BJ (cell line): ENCODE measurements at regions not wholly inside any gene's neighbourhood (a gene's known extent, or its start where the extent isn't known, plus 50 kb on each side); places are given as distances from the start of the nearest gene placed in this dataset.

Experiments used
- CTCF ChIA-PET: fragments of 350-600 bp; formaldehyde crosslinking; extraction: SDS; loops from one replicate; lab custom pipeline; 2021; ENCODE audit warnings: antibody characterized with exemption, inconsistent platforms; lab: Yijun Ruan, JAX
- POLR2A ChIA-PET: fragments of 300-600 bp; sonication (Branson Sonifier 250); formaldehyde crosslinking; extraction: SDS; loops from one replicate; lab custom pipeline; 2021; ENCODE audit warnings: antibody characterized with exemption; lab: Charles Lee
- DNase-seq: peaks from one replicate; pipeline ENCODE4 v3.0.0-alpha.2; 2011; ENCODE audit warnings: low read depth
- H3K27me3 ChIP-seq: 2 replicates; pipeline ENCODE4 v1.6.0; 2011; ENCODE audit warnings: low read length; ENCODE audit not compliant: control insufficient read depth, insufficient read depth
- H3K36me3 ChIP-seq: 2 replicates; pipeline ENCODE4 v1.5.1; 2011; ENCODE audit warnings: low read length; ENCODE audit not compliant: control insufficient read depth, insufficient read depth
- H3K4me3 ChIP-seq: 2 replicates; pipeline ENCODE4 v1.5.1; 2011; ENCODE audit warnings: low read depth, mild to moderate bottlenecking, control low read depth, low read length
- CTCF ChIP-seq: IDR thresholded peaks from 2 replicates; pipeline ENCODE4 v1.5.1; 2011; ENCODE audit warnings: low read depth, mild to moderate bottlenecking, control low read depth, inconsistent platforms, low read length, moderate library complexity; ENCODE audit not compliant: insufficient read depth

- no peaks in the 10 kb centered on the region for H3K27me3 ChIP-seq
- ChIA-PET POLR2A (no interaction called here), CTCF (interaction anchor here (1.2 kb wide), 1 partner anchor 31 kb away, joined by 3 read pairs; no protein-coding TSS in a partner anchor)
- no peaks in the 10 kb centered on the region for H3K36me3 ChIP-seq
- no peak overlapping the region for H3K4me3 ChIP-seq
- no peak for DNase-seq
- TF ChIP-seq CTCF = no peak
These were observed 164.3 kb upstream of the PODXL start for GRCh38 chr7:131720703-131721102.

- ChIA-PET CTCF (no interaction called here), POLR2A (no interaction called here)
- Histone ChIP-seq H3K27me3 (no peaks in the 10 kb centered on the region), H3K4me3 (no peak overlapping the region), H3K36me3 (no peaks in the 10 kb centered on the region)
- no peak for DNase-seq
- no peak for TF ChIP-seq CTCF
These were observed 160.8 kb upstream of the PODXL start for GRCh38 chr7:131717181-131717580.

DNA sequence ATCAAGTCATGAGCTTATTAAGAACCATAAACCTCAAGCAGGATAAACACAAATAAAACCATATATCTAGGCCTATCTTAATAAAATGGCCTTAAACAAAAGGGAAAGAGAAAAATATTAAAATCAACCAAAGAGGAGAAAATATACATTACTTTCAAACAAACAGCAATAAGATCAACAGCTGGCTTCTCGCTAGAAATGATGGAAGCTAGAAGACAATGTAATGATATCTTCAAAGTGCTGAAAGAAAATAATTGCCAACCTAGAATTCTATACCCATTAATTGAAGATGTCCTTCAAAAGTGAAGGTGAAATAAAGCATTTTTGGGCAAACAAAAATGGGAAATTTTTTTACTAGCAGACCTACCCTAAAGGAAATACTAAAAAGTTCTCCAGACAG is 142.9 kb upstream of the PODXL start:
- ChIA-PET POLR2A (no interaction called here), CTCF (interaction anchor here (0.6 to 3.1 kb wide), 2 partner anchors 10 to 34 kb away, joined by 3 to 18 read pairs; no protein-coding TSS in a partner anchor)
- Histone ChIP-seq H3K27me3 (no peaks in the 10 kb centered on the region), H3K36me3 (no peaks in the 10 kb centered on the region), H3K4me3 (no peak overlapping the region)
- DNase-seq = no peak
- no peak for TF ChIP-seq CTCF

GRCh38 chr7:131692131-131692960 is 135.9 kb upstream of the PODXL start:
- no peak for DNase-seq
- H3K27me3 ChIP-seq = peaks cover 8% of the 10 kb centered on the region; the same call in 1 of the 2 replicates
- H3K36me3 ChIP-seq = no peaks in the 10 kb centered on the region
- peak; percentile 87 for TF ChIP-seq CTCF
- H3K4me3 ChIP-seq = no peak overlapping the region
- ChIA-PET POLR2A (no interaction called here), CTCF (interaction anchor here (0.5 to 2.0 kb wide), 9 partner anchors 8 to 894 kb away, joined by 3 to 7 read pairs (median 4); no protein-coding TSS in a partner anchor)

DNA sequence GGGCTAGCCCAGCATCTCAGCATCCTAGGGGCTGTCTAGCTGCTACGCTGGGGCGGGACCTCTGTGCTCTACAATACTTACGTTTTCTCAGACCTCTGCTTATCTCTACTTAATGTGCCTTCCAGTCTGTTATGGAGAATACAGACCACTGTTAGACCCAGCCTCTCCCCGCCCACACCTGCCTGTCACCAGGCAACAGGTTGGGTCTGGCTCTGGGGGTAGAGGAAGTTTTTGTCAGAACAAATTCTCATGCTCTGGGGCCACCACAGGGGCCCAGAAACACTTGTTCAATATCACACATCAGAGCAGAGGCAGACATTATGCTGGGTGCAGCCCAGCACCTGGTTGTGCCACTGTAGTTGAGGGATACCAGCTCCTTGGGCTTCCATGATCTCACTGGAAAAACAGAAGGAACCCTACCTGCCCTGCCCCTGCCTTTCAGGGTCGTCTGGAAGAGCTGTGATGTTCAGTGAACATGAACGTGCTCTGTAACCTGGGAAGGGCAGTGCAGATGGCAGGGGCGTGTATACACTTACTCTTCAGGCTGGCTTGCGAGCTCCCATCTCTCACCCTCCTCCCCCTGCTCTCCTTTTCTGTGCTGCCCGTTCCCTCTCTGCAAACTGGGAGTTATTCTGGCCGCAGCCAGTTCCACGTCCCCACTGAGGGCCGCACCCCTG is 135.2 kb upstream of the PODXL start:
- no peak for TF ChIP-seq CTCF
- ChIA-PET CTCF (interaction anchor here (0.5 to 3.3 kb wide), 11 partner anchors 9 to 895 kb away, joined by 3 to 14 read pairs (median 4); no protein-coding TSS in a partner anchor), POLR2A (no interaction called here)
- DNase-seq = no peak
- H3K36me3 ChIP-seq = no peaks in the 10 kb centered on the region
- H3K4me3 ChIP-seq = no peak overlapping the region
- peaks cover 11% of the 10 kb centered on the region; the same call in 1 of the 2 replicates for H3K27me3 ChIP-seq
